Fibroblast of lung (primary cell): ENCODE measurements at regions not wholly inside any gene's neighbourhood (a gene's known extent, or its start where the extent isn't known, plus 50 kb on each side); places are given as distances from the start of the nearest gene placed in this dataset.

Experiments
- EZH2 ChIP-seq: IDR thresholded peaks from 2 replicates; pipeline ENCODE4 v1.5.1; 2012; ENCODE audit warnings: low read length, control low read depth, mild to moderate bottlenecking; ENCODE audit errors: missing control alignments
- TF ChIP-seq, protein P1 (sequence below), 2 donors: IDR thresholded peaks in 1 of 2; conservative IDR thresholded peaks in 1 of 2; 1 replicate in 1 of 2; 2 replicates in 1 of 2; pipeline ENCODE4 v1.5.1; 2011 to 2012; ENCODE audit warnings: low read length in 2 of 2, control low read depth in 1 of 2, inconsistent platforms in 1 of 2, low read depth in 1 of 2, mild to moderate bottlenecking in 1 of 2

DNA sequence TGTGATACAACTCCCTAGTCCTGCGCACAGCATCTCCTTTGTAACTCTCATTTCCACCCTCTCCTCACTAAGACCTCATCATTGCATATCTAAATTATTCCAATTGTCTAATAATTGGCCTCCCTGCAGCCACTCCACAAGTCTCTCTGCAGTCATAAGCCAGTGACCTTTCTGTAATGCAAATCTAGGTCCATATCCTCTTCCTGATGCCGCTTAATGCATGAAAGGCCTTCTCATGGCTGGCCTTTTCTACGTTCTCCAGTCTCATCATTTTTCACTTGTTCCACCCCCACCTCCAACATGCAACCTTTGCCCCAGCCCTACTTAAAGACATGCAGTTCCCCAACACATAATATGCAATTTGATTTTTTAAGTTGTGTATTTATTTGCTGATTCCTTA lies 96.0 kb downstream of the RPAP3 start:
- no peak for TF ChIP-seq EZH2
- TF ChIP-seq, protein P1, sequence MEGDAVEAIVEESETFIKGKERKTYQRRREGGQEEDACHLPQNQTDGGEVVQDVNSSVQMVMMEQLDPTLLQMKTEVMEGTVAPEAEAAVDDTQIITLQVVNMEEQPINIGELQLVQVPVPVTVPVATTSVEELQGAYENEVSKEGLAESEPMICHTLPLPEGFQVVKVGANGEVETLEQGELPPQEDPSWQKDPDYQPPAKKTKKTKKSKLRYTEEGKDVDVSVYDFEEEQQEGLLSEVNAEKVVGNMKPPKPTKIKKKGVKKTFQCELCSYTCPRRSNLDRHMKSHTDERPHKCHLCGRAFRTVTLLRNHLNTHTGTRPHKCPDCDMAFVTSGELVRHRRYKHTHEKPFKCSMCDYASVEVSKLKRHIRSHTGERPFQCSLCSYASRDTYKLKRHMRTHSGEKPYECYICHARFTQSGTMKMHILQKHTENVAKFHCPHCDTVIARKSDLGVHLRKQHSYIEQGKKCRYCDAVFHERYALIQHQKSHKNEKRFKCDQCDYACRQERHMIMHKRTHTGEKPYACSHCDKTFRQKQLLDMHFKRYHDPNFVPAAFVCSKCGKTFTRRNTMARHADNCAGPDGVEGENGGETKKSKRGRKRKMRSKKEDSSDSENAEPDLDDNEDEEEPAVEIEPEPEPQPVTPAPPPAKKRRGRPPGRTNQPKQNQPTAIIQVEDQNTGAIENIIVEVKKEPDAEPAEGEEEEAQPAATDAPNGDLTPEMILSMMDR (conservative IDR thresholded peaks at IDR 0.05 in 1 of 2, IDR thresholded peaks at IDR 0.05 in 1 of 2; ENCODE audit: low read depth in 1 of 2, low read length in 2 of 2) = no peak
